K562 (cell line): ENCODE measurements at regions not wholly inside any gene's neighbourhood (a gene's known extent, or its start where the extent isn't known, plus 50 kb on each side); places are given as distances from the start of the nearest gene placed in this dataset.

Experiments used
- ATAC-seq: fragments of 200-7000 bp; cut with Tn5 transposase; 3 replicates; pipeline ENCODE4 v1.9.1; 2020; ENCODE audit warnings: moderate library complexity
- BruUV-seq: library from RNA; stranded (reverse); fragments of 400-500 nt; replicated peaks from 2 replicates; lab custom pipeline; 2021; lab: Mats Ljungman, UMichigan
- CTCF ChIA-PET: fragments of 300-600 bp; formaldehyde crosslinking; extraction: SDS; loops from one replicate; lab custom pipeline; 2021; ENCODE audit warnings: low intra/inter-chr PET ratio; lab: Yijun Ruan, JAX
- POLR2A ChIA-PET: fragments of 300-600, 350-650 bp; sonication (Branson Sonifier 250); formaldehyde crosslinking; extraction: SDS; loops from one replicate; lab custom pipeline; 2021; ENCODE audit warnings: antibody characterized with exemption, inconsistent platforms; lab: Yijun Ruan, JAX
- DNase-seq, 4 experiments: peaks; one replicate each; pipeline versions ENCODE4 v3.0.0 to v3.0.0-alpha.2; 2011 to 2018; ENCODE audit warnings: low spot score in 3 of 4, mixed read lengths in 3 of 4; ENCODE audit errors: extremely low read depth in 1 of 4
- FAIRE-seq: peaks from 2 replicates; lab custom pipeline; 2011; peaks lifted over from hg19 to GRCh38; lab: Jason Lieb, UNC
- H2AFZ ChIP-seq: 2 replicates; pipeline ENCODE4 v1.6.0; 2011; ENCODE audit warnings: low read depth, low read length, control low read depth, inconsistent platforms
- H3K27ac ChIP-seq: fragments of 200-600 bp; 3 replicates; pipeline ENCODE4 v1.8.0; 2011; ENCODE audit warnings: low read depth, mild to moderate bottlenecking, control low read depth, inconsistent platforms, low read length, moderate library complexity, mixed read lengths; ENCODE audit errors: extremely low read depth
- H3K27me3 ChIP-seq, 2 experiments: fragments of 300-600 bp in 1 of 2; 2 replicates in 1 of 2; 3 replicates in 1 of 2; pipeline versions ENCODE4 v1.6.0 to v1.8.0; 2011; ENCODE audit warnings: inconsistent platforms in 2 of 2, low read length in 2 of 2, mild to moderate bottlenecking in 1 of 2, mixed read lengths in 1 of 2, moderate library complexity in 1 of 2; ENCODE audit not compliant: control insufficient read depth in 2 of 2, insufficient read depth in 2 of 2
- H3K36me3 ChIP-seq: fragments of 300-600 bp; 3 replicates; pipeline ENCODE4 v1.8.0; 2011; ENCODE audit warnings: mild to moderate bottlenecking, low read length, inconsistent platforms; ENCODE audit not compliant: control insufficient read depth, insufficient read depth
- H3K4me1 ChIP-seq, 2 experiments: fragments of 200-600 bp in 1 of 2; replicated peaks in 1 of 2; 2 replicates in 1 of 2; 3 replicates in 1 of 2; pipeline versions ENCODE4 v1.5.1 to v1.8.0; 2011; ENCODE audit warnings: inconsistent platforms in 2 of 2, low read length in 2 of 2, mild to moderate bottlenecking in 1 of 2, mixed read lengths in 1 of 2, moderate library complexity in 1 of 2; ENCODE audit not compliant: control insufficient read depth in 2 of 2, insufficient read depth in 2 of 2
- H3K4me2 ChIP-seq: 2 replicates; pipeline ENCODE4 v1.6.1; 2011; ENCODE audit warnings: low read length, control low read depth, inconsistent platforms, mixed read lengths; ENCODE audit not compliant: insufficient read depth
- H3K4me3 ChIP-seq: fragments of 200-600 bp; sonication (generic), shearing (Covaris generic); 2 replicates; pipeline ENCODE4 v1.5.1; 2016; ENCODE audit warnings: control low read depth, inconsistent platforms
- H3K79me2 ChIP-seq: fragments of 200-600 bp; 3 replicates; pipeline ENCODE4 v1.8.0; 2011; ENCODE audit warnings: low read length, inconsistent platforms; ENCODE audit not compliant: control insufficient read depth, insufficient read depth
- H3K9ac ChIP-seq, 2 experiments: 2 replicates each; pipeline versions ENCODE4 v1.6.0 to v1.6.1; 2011; ENCODE audit warnings: low read depth in 2 of 2, low read length in 2 of 2, control low read depth in 1 of 2, inconsistent platforms in 1 of 2, mild to moderate bottlenecking in 1 of 2, mixed read lengths in 1 of 2; ENCODE audit not compliant: insufficient read depth in 1 of 2
- H3K9me1 ChIP-seq: one replicate; pipeline ENCODE4 v1.6.0; 2011; ENCODE audit warnings: inconsistent platforms, mild to moderate bottlenecking, low read length, moderate library complexity; ENCODE audit not compliant: control insufficient read depth, insufficient read depth
- H3K9me3 ChIP-seq: replicated peaks from 2 replicates; pipeline ENCODE4 v1.5.1; 2011; ENCODE audit warnings: low read depth, low read length, inconsistent platforms; ENCODE audit not compliant: control insufficient read depth, insufficient read depth
- H4K20me1 ChIP-seq: replicated peaks from 2 replicates; pipeline ENCODE4 v1.6.1; 2011; ENCODE audit warnings: low read length, inconsistent platforms, mixed read lengths; ENCODE audit not compliant: control insufficient read depth, insufficient read depth
- BACH1 ChIP-seq: fragments of 200-800 bp; sonication (Bioruptor generic); IDR thresholded peaks from 2 replicates; pipeline ENCODE4 v1.6.1; 2016; ENCODE audit warnings: missing genetic modification characterization, missing compliant biosample characterization
- CHD4 ChIP-seq: fragments of 200-600 bp; sonication (generic); IDR thresholded peaks from 3 replicates; pipeline ENCODE4 v1.6.1; 2012; ENCODE audit warnings: low read depth, mild to moderate bottlenecking, mixed read lengths, low read length, inconsistent platforms; ENCODE audit not compliant: insufficient read depth, insufficient replicate concordance, poor library complexity, severe bottlenecking
- DMBX1 ChIP-seq: fragments of 250-450 bp; sonication (Bioruptor Pico); IDR thresholded peaks from 2 replicates; pipeline ENCODE4 v1.8.0; 2022; ENCODE audit warnings: inconsistent platforms, mild to moderate bottlenecking, moderate library complexity, borderline replicate concordance
- ESRRB ChIP-seq: fragments of 250-450 bp; sonication (Bioruptor Pico); IDR thresholded peaks from 2 replicates; pipeline ENCODE4 v1.5.0; 2020; ENCODE audit warnings: mild to moderate bottlenecking, moderate library complexity, borderline replicate concordance
- HDAC8 ChIP-seq: fragments of 450-650 bp; IDR thresholded peaks from 2 replicates; pipeline ENCODE4 v1.6.1; 2016; ENCODE audit warnings: mild to moderate bottlenecking, missing genetic modification characterization, moderate library complexity, missing compliant biosample characterization
- KLF6 ChIP-seq: fragments of 250-450 bp; sonication (Bioruptor Pico); IDR thresholded peaks from 2 replicates; pipeline ENCODE4 v1.4.0; 2020; ENCODE audit warnings: mild to moderate bottlenecking, moderate library complexity, borderline replicate concordance
- MCM3 ChIP-seq: fragments of 450-650 bp; IDR thresholded peaks from 2 replicates; pipeline ENCODE4 v1.6.1; 2016
- MTA2 ChIP-seq: fragments of 450-650 bp; IDR thresholded peaks from 2 replicates; pipeline ENCODE4 v1.6.1; 2016; ENCODE audit warnings: low read depth
- MYBL2 ChIP-seq, 2 experiments: fragments of 450-650 bp in 1 of 2; sonication (generic) in 1 of 2; formaldehyde crosslinking in 1 of 2; IDR thresholded peaks; 2 replicates each; pipeline versions ENCODE4 v1.6.1 to v1.8.1; 2017 to 2022; ENCODE audit warnings: borderline replicate concordance in 1 of 2, inconsistent platforms in 1 of 2, low read depth in 1 of 2, mild to moderate bottlenecking in 1 of 2, missing genetic modification reagents in 1 of 2, moderate library complexity in 1 of 2
- PPARD ChIP-seq: fragments of 250-450 bp; sonication (Bioruptor Pico); IDR thresholded peaks from 2 replicates; pipeline ENCODE4 v1.8.0; 2022; ENCODE audit warnings: inconsistent platforms, mild to moderate bottlenecking, moderate library complexity
- TAF9B ChIP-seq: fragments of 450-650 bp; IDR thresholded peaks from 2 replicates; pipeline ENCODE4 v1.6.1; 2018; ENCODE audit warnings: mild to moderate bottlenecking; ENCODE audit not compliant: partially characterized antibody
- TRIM28 ChIP-seq: fragments of 450-650 bp; IDR thresholded peaks from 2 replicates; pipeline ENCODE4 v1.6.1; 2017
- ZFP30 ChIP-seq: fragments of 250-450 bp; sonication (Bioruptor Pico); IDR thresholded peaks from 2 replicates; pipeline ENCODE4 v1.8.0; 2022; ENCODE audit warnings: moderate library complexity, mild to moderate bottlenecking, inconsistent platforms, borderline replicate concordance
- ZNF3 ChIP-seq: fragments of 250-450 bp; sonication (Bioruptor Pico); IDR thresholded peaks from 2 replicates; pipeline ENCODE4 v1.5.0; 2021; ENCODE audit warnings: mild to moderate bottlenecking, moderate library complexity
- ZNF311 ChIP-seq: fragments of 250-450 bp; sonication (Bioruptor Pico); IDR thresholded peaks from 2 replicates; pipeline ENCODE4 v1.4.0; 2020; ENCODE audit warnings: mild to moderate bottlenecking, moderate library complexity
- ZNF41 ChIP-seq: fragments of 250-450 bp; sonication (Bioruptor Pico); conservative IDR thresholded peaks from 2 replicates; pipeline ENCODE4 v1.4.0; 2020; ENCODE audit warnings: mild to moderate bottlenecking
- WGBS: fragments of 100-300 bp; shearing (Covaris generic); methylation state at CpG from one replicate; pipeline ENCODE4 v1.1.6; 2016; ENCODE audit warnings: low coverage, mixed read lengths; ENCODE audit not compliant: insufficient coverage; ENCODE audit errors: missing lambda C conversion rate; 5-methylcytosine and 5-hydroxymethylcytosine counted together
- in situ Hi-C: fragments of 300-500 bp; cut with MboI; formaldehyde crosslinking; loops from 4 replicates; pipeline ENCODE4 v1.15.0; 2018; ENCODE audit warnings: inconsistent platforms, mixed read lengths
- intact Hi-C: fragments of 100-400 bp; cut with micrococcal nuclease; formaldehyde crosslinking; loops from 2 replicates; pipeline ENCODE4 v1.14.2; 2022
- TF ChIP-seq, protein P1 (sequence below), 2 experiments: fragments of 450-650 bp in 1 of 2; sonication (generic) in 1 of 2; formaldehyde crosslinking in 1 of 2; IDR thresholded peaks in 1 of 2; conservative IDR thresholded peaks in 1 of 2; 2 replicates each; pipeline versions ENCODE4 v1.6.1 to v1.8.1; 2016 to 2023; ENCODE audit warnings: mild to moderate bottlenecking in 2 of 2, moderate library complexity in 2 of 2, inconsistent platforms in 1 of 2, missing genetic modification reagents in 1 of 2
- TF ChIP-seq, protein P2 (sequence below): fragments of 250-450 bp; sonication (Bioruptor Pico); IDR thresholded peaks from 2 replicates; pipeline ENCODE4 v1.6.1; 2021; ENCODE audit warnings: mild to moderate bottlenecking
- TF ChIP-seq, protein P3 (sequence below): fragments of 200-800 bp; sonication (Bioruptor generic); IDR thresholded peaks from 2 replicates; pipeline ENCODE4 v1.6.1; 2017; ENCODE audit warnings: missing genetic modification characterization, missing compliant biosample characterization
- TF ChIP-seq, protein P4 (sequence below): fragments of 450-650 bp; conservative IDR thresholded peaks from 2 replicates; pipeline ENCODE4 v1.6.1; 2016; ENCODE audit warnings: missing genetic modification characterization, low read depth, mild to moderate bottlenecking, missing compliant biosample characterization, moderate library complexity

DNA sequence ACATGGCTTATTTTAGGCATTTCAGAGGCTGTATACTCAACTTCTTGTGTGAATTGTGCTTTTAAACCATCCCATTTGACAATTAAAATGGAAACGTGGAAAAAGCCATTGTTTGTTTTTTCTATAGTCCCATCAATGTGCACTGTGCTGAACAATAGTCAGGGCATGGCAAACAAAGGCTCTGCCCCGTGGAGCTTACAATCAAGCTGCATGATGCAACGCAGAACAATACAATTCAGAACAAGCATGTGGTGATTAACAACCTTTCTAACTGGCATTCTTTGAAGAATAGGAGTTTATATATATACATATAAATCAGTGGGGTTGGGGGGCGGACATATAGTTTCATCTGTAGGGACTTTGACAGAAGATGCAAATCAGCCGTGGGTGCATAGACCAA, 2125.4 kb upstream of the WWC1 start:
- no peak for FAIRE-seq
- 0 out of 2 replicates have a peak, but pooled peaks cover 1% of the 10 kb centered on the region for H3K9me3 ChIP-seq
- no peak overlapping the region for H3K4me2 ChIP-seq
- no peaks in the 10 kb centered on the region for H3K79me2 ChIP-seq
- ATAC-seq = no peak
- intact Hi-C loops = no loop called here
- no TSS peak for BruUV-seq
- 2% methylated on average over 5 of the region's 5 CpGs for WGBS
- H3K27me3 ChIP-seq = no peaks in the 10 kb centered on the region
- H3K36me3 ChIP-seq = no peaks in the 10 kb centered on the region
- ChIA-PET POLR2A (no interaction called here), CTCF (no interaction called here)
- no peak for TF ChIP-seq MTA2
- no peak for TF ChIP-seq KLF6
- no peak for TF ChIP-seq TRIM28
- TF ChIP-seq MYBL2 (IDR thresholded peaks at IDR 0.05; ENCODE audit: low read depth) = no peak
- no peak for TF ChIP-seq MYBL2 (CRISPR knock-in tag; IDR thresholded peaks at IDR 0.05; ENCODE audit: borderline replicate concordance)
- TF ChIP-seq, protein P1, sequence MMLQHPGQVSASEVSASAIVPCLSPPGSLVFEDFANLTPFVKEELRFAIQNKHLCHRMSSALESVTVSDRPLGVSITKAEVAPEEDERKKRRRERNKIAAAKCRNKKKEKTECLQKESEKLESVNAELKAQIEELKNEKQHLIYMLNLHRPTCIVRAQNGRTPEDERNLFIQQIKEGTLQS (IDR thresholded peaks at IDR 0.05) = no peak
- TF ChIP-seq, protein P1 (CRISPR knock-in tag; conservative IDR thresholded peaks at IDR 0.05) = no peak
- TF ChIP-seq CHD4 = no peak
- TF ChIP-seq MCM3 = no peak
- TF ChIP-seq, protein P2, sequence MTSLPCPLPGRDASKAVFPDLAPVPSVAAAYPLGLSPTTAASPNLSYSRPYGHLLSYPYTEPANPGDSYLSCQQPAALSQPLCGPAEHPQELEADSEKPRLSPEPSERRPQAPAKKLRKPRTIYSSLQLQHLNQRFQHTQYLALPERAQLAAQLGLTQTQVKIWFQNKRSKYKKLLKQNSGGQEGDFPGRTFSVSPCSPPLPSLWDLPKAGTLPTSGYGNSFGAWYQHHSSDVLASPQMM (CRISPR knock-in tag) = no peak
- TF ChIP-seq DMBX1 = no peak
- TF ChIP-seq ESRRB (CRISPR knock-in tag) = no peak
- no peak for TF ChIP-seq BACH1 (tag)
- TF ChIP-seq, protein P3, sequence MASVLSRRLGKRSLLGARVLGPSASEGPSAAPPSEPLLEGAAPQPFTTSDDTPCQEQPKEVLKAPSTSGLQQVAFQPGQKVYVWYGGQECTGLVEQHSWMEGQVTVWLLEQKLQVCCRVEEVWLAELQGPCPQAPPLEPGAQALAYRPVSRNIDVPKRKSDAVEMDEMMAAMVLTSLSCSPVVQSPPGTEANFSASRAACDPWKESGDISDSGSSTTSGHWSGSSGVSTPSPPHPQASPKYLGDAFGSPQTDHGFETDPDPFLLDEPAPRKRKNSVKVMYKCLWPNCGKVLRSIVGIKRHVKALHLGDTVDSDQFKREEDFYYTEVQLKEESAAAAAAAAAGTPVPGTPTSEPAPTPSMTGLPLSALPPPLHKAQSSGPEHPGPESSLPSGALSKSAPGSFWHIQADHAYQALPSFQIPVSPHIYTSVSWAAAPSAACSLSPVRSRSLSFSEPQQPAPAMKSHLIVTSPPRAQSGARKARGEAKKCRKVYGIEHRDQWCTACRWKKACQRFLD (CRISPR knock-in tag) = no peak
- TF ChIP-seq, protein P4, sequence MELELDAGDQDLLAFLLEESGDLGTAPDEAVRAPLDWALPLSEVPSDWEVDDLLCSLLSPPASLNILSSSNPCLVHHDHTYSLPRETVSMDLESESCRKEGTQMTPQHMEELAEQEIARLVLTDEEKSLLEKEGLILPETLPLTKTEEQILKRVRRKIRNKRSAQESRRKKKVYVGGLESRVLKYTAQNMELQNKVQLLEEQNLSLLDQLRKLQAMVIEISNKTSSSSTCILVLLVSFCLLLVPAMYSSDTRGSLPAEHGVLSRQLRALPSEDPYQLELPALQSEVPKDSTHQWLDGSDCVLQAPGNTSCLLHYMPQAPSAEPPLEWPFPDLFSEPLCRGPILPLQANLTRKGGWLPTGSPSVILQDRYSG (tag) = no peak
- TF ChIP-seq PPARD (CRISPR knock-in tag) = no peak
- no peak for TF ChIP-seq ZFP30 (CRISPR knock-in tag)
- TF ChIP-seq TAF9B = no peak
- no peak for TF ChIP-seq HDAC8 (tag)
- TF ChIP-seq ZNF41 (CRISPR knock-in tag) = no peak
- TF ChIP-seq ZNF311 (CRISPR knock-in tag) = no peak
- TF ChIP-seq ZNF3 (CRISPR knock-in tag) = no peak
- DNase-seq = no peak
- no peak overlapping the region for H3K27ac ChIP-seq
- no peaks in the 10 kb centered on the region for H3K4me1 ChIP-seq
- H2AFZ ChIP-seq = no peak overlapping the region
- H4K20me1 ChIP-seq = no peaks in the 10 kb centered on the region
- no peak overlapping the region for H3K9ac ChIP-seq
- H3K9me1 ChIP-seq = no peaks in the 10 kb centered on the region
- in situ Hi-C loops = no loop called here
- no peak overlapping the region for H3K4me3 ChIP-seq
